ENCODE measurements at regions not wholly inside any gene's neighbourhood (a gene's known extent, or its start where the extent isn't known, plus 50 kb on each side); places are given as distances from the start of the nearest gene placed in this dataset.
A peak's percentile ranks its signal among the peaks of the same experiment; 100 is the strongest.

GRCh38 chr14:104383996-104384775, 195.4 kb upstream of the C14orf180 start:
- Histone ChIP-seq H3K9me3 (replicated peaks; ENCODE audit: control insufficient read depth, low read depth, low read length) (peaks cover 12% of the 10 kb centered on the region), H3K27ac (ENCODE audit: low read length) (no peak overlapping the region), H3K36me3 (ENCODE audit: control insufficient read depth, insufficient read depth, low read length) (no peaks in the 10 kb centered on the region), H3K27me3 (ENCODE audit: control insufficient read depth, insufficient read depth, low read length) (peaks cover 13% of the 10 kb centered on the region), H3K4me3 (ENCODE audit: low read length) (no peak overlapping the region), H3K4me1 (ENCODE audit: control insufficient read depth, insufficient read depth, low read length) (peaks cover 24% of the 10 kb centered on the region)
- DNase-seq = peak; percentile 44
- 47% methylated on average over 10 of the region's 19 CpGs for WGBS (ENCODE audit: insufficient coverage)

GRCh38 chr14:104384776-104385071, 194.8 kb upstream of the C14orf180 start:
- no peak for DNase-seq
- H3K36me3 ChIP-seq (ENCODE audit: control insufficient read depth, insufficient read depth, low read length) = no peaks in the 10 kb centered on the region
- no peak overlapping the region for H3K4me3 ChIP-seq (ENCODE audit: low read length)
- peaks cover 9% of the 10 kb centered on the region for H3K9me3 ChIP-seq (replicated peaks; ENCODE audit: control insufficient read depth, low read depth, low read length)
- 77% methylated on average over 5 of the region's 6 CpGs for WGBS (ENCODE audit: insufficient coverage)
- H3K27me3 ChIP-seq (ENCODE audit: control insufficient read depth, insufficient read depth, low read length) = peaks cover 10% of the 10 kb centered on the region
- H3K4me1 ChIP-seq (ENCODE audit: control insufficient read depth, insufficient read depth, low read length) = peaks cover 24% of the 10 kb centered on the region
- H3K27ac ChIP-seq (ENCODE audit: low read length) = no peak overlapping the region

- Histone ChIP-seq H3K27me3 (ENCODE audit: control insufficient read depth, insufficient read depth, low read length) (peaks cover 10% of the 10 kb centered on the region), H3K4me1 (ENCODE audit: control insufficient read depth, insufficient read depth, low read length) (peaks cover 24% of the 10 kb centered on the region), H3K9me3 (replicated peaks; ENCODE audit: control insufficient read depth, low read depth, low read length) (peaks cover 8% of the 10 kb centered on the region), H3K4me3 (ENCODE audit: low read length) (no peak overlapping the region), H3K36me3 (ENCODE audit: control insufficient read depth, insufficient read depth, low read length) (no peaks in the 10 kb centered on the region), H3K27ac (ENCODE audit: low read length) (no peak overlapping the region)
- WGBS (ENCODE audit: insufficient coverage) = 69% methylated on average over 13 of the region's 15 CpGs
- no peak for DNase-seq
These were observed 194.5 kb upstream of the C14orf180 start for GRCh38 chr14:104385111-104385510.

- Histone ChIP-seq H3K4me1 (ENCODE audit: control insufficient read depth, insufficient read depth, low read length) (peaks cover 24% of the 10 kb centered on the region), H3K27me3 (ENCODE audit: control insufficient read depth, insufficient read depth, low read length) (peaks cover 10% of the 10 kb centered on the region), H3K4me3 (ENCODE audit: low read length) (no peak overlapping the region), H3K27ac (ENCODE audit: low read length) (no peak overlapping the region), H3K36me3 (ENCODE audit: control insufficient read depth, insufficient read depth, low read length) (no peaks in the 10 kb centered on the region), H3K9me3 (replicated peaks; ENCODE audit: control insufficient read depth, low read depth, low read length) (peaks cover 8% of the 10 kb centered on the region)
- DNase-seq = no peak
- 63% methylated on average over 16 of the region's 20 CpGs for WGBS (ENCODE audit: insufficient coverage)
These were observed 193.9 kb upstream of the C14orf180 start for GRCh38 chr14:104385531-104386101.

- Histone ChIP-seq H3K27me3 (ENCODE audit: control insufficient read depth, insufficient read depth, low read length) (peaks cover 10% of the 10 kb centered on the region), H3K27ac (ENCODE audit: low read length) (no peak overlapping the region), H3K4me3 (ENCODE audit: low read length) (no peak overlapping the region), H3K36me3 (ENCODE audit: control insufficient read depth, insufficient read depth, low read length) (no peaks in the 10 kb centered on the region), H3K9me3 (replicated peaks; ENCODE audit: control insufficient read depth, low read depth, low read length) (peaks cover 4% of the 10 kb centered on the region), H3K4me1 (ENCODE audit: control insufficient read depth, insufficient read depth, low read length) (peaks cover 24% of the 10 kb centered on the region)
- 62% methylated on average over 19 of the region's 26 CpGs for WGBS (ENCODE audit: insufficient coverage)
- DNase-seq = no peak
These were observed 193.3 kb upstream of the C14orf180 start for GRCh38 chr14:104386151-104386841.

- peak; percentile 17 for DNase-seq
- H3K4me3 ChIP-seq (ENCODE audit: low read length) = no peak overlapping the region
- peaks cover 27% of the 10 kb centered on the region for H3K4me1 ChIP-seq (ENCODE audit: control insufficient read depth, insufficient read depth, low read length)
- no peak overlapping the region for H3K27ac ChIP-seq (ENCODE audit: low read length)
- no peaks in the 10 kb centered on the region for H3K9me3 ChIP-seq (replicated peaks; ENCODE audit: control insufficient read depth, low read depth, low read length)
- 65% methylated on average over 19 of the region's 25 CpGs for WGBS (ENCODE audit: insufficient coverage)
- peaks cover 10% of the 10 kb centered on the region for H3K27me3 ChIP-seq (ENCODE audit: control insufficient read depth, insufficient read depth, low read length)
- H3K36me3 ChIP-seq (ENCODE audit: control insufficient read depth, insufficient read depth, low read length) = no peaks in the 10 kb centered on the region
These were observed 192.2 kb upstream of the C14orf180 start for GRCh38 chr14:104387022-104388010.

GRCh38 chr14:104388011-104388521, 191.5 kb upstream of the C14orf180 start:
- Histone ChIP-seq H3K4me1 (ENCODE audit: control insufficient read depth, insufficient read depth, low read length) (peaks cover 28% of the 10 kb centered on the region), H3K27ac (ENCODE audit: low read length) (no peak overlapping the region), H3K4me3 (ENCODE audit: low read length) (no peak overlapping the region), H3K27me3 (ENCODE audit: control insufficient read depth, insufficient read depth, low read length) (peaks cover 10% of the 10 kb centered on the region), H3K36me3 (ENCODE audit: control insufficient read depth, insufficient read depth, low read length) (no peaks in the 10 kb centered on the region), H3K9me3 (replicated peaks; ENCODE audit: control insufficient read depth, low read depth, low read length) (no peaks in the 10 kb centered on the region)
- no peak for DNase-seq
- WGBS (ENCODE audit: insufficient coverage) = 84% methylated on average over 26 of the region's 28 CpGs

- H3K4me3 ChIP-seq (ENCODE audit: low read length) = no peak overlapping the region
- peaks cover 8% of the 10 kb centered on the region for H3K27me3 ChIP-seq (ENCODE audit: control insufficient read depth, insufficient read depth, low read length)
- no peak overlapping the region for H3K27ac ChIP-seq (ENCODE audit: low read length)
- H3K4me1 ChIP-seq (ENCODE audit: control insufficient read depth, insufficient read depth, low read length) = peaks cover 29% of the 10 kb centered on the region
- no peaks in the 10 kb centered on the region for H3K9me3 ChIP-seq (replicated peaks; ENCODE audit: control insufficient read depth, low read depth, low read length)
- no peaks in the 10 kb centered on the region for H3K36me3 ChIP-seq (ENCODE audit: control insufficient read depth, insufficient read depth, low read length)
- WGBS (ENCODE audit: insufficient coverage) = 93% methylated on average over 19 of the region's 28 CpGs
- no peak for DNase-seq
These were observed 190.8 kb upstream of the C14orf180 start for GRCh38 chr14:104388541-104389325.

Measured in muscle of leg (tissue), 3 donors.